Transverse colon (tissue), 4 donors: ENCODE measurements at regions not wholly inside any gene's neighbourhood (a gene's known extent, or its start where the extent isn't known, plus 50 kb on each side); places are given as distances from the start of the nearest gene placed in this dataset.

ENCODE experiments used
- DNase-seq: peaks from one replicate; pipeline ENCODE4 v3.0.0-alpha.2; 2019
- H3K27ac ChIP-seq, 4 donors: fragments of 200-600 bp; sonication (generic); 2 replicates each; pipeline ENCODE4 v1.5.1; 2016 to 2018; ENCODE audit warnings: inconsistent platforms in 4 of 4
- H3K27me3 ChIP-seq: fragments of 200-600 bp; sonication (generic); 2 replicates; pipeline ENCODE4 v1.5.1; 2017; ENCODE audit warnings: inconsistent platforms
- H3K36me3 ChIP-seq, 4 donors: fragments of 200-600 bp; sonication (generic); 2 replicates each; pipeline ENCODE4 v1.5.1; 2017 to 2019; ENCODE audit warnings: inconsistent platforms in 4 of 4
- H3K4me1 ChIP-seq, 4 donors: fragments of 200-600 bp; sonication (generic); 2 replicates each; pipeline ENCODE4 v1.5.1; 2017 to 2020; ENCODE audit warnings: inconsistent platforms in 4 of 4
- H3K4me3 ChIP-seq, 4 donors: fragments of 200-600 bp; sonication (generic); 1 replicate in 1 of 4; 2 replicates in 3 of 4; pipeline versions ENCODE4 v1.5.1 to v1.6.1; 2017 to 2019; ENCODE audit warnings: inconsistent platforms in 4 of 4
- H3K9me3 ChIP-seq, 2 donors: fragments of 200-600 bp; sonication (generic); 2 replicates each; pipeline ENCODE4 v1.5.1; 2017 to 2019; ENCODE audit warnings: inconsistent platforms in 2 of 2
- CTCF ChIP-seq, 5 experiments: fragments of 200-600 bp in 3 of 5; fragments of 450-650 bp in 2 of 5; sonication (generic) in 3 of 5; IDR thresholded peaks; 1 replicate in 2 of 5; 2 replicates in 3 of 5; pipeline ENCODE4 v1.5.1; 2016 to 2017; ENCODE audit warnings: antibody characterized with exemption in 5 of 5, inconsistent platforms in 3 of 5, mild to moderate bottlenecking in 2 of 5, moderate library complexity in 1 of 5
- EP300 ChIP-seq: sonication (generic); formaldehyde crosslinking; IDR thresholded peaks from one replicate; pipeline ENCODE4 v1.6.1; 2017; ENCODE audit warnings: antibody characterized with exemption, low read depth
- POLR2A ChIP-seq: fragments of 450-650 bp; IDR thresholded peaks from one replicate; pipeline ENCODE4 v1.6.1; 2016; ENCODE audit warnings: antibody characterized with exemption, mild to moderate bottlenecking, moderate library complexity
- POLR2AphosphoS5 ChIP-seq, 3 donors: sonication (generic); formaldehyde crosslinking; IDR thresholded peaks; one replicate each; pipeline ENCODE4 v1.6.1; 2016; ENCODE audit warnings: antibody characterized with exemption in 3 of 3
- whole genome bisulfite sequencing, 2 donors: methylation state at CpG; one replicate each; pipeline ENCODE4 v1.1.5; 2018; ENCODE audit warnings: low coverage in 1 of 2; 5-methylcytosine and 5-hydroxymethylcytosine counted together
- in situ Hi-C, 4 donors: fragments of 200-750 bp; cut with MboI; loops; one replicate each; pipeline versions ENCODE4 v1.15.0 to v1.15.1; 2017; ENCODE audit warnings: low sequenced_read_pairs in 3 of 4, low pct_ligation_motif_present in 1 of 4, low pct_unique_long_range_greater_than_20kb in 1 of 4
- intact Hi-C: fragments of 100-400 bp; cut with DNase I; formaldehyde crosslinking; loops from one replicate; pipeline ENCODE4 v1.15.1; 2023; ENCODE audit warnings: low total_unique reads

DNA sequence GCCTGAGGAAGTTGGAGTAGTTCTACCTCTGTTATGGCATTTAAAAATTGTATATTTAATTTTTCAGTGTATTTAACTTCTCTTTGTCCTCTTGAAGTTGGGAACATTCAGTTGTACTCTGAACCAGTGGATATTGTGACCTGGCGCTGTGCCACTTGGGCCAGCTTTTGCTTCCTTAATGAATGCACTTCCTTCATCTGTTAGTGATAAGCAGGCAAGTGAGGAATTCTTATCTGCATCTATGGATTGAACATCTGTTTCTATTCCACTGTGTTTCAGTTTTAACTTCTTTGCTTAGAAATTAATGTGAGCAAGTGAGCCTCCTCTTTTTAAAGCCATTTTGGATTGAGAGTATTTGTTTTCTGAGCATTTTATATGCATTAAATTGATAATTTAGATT lies 128.3 kb downstream of the UCHL1 start:
- Histone ChIP-seq H3K4me3 (no peak overlapping the region), H3K27me3 (no peaks in the 10 kb centered on the region), H3K27ac (no peak overlapping the region), H3K4me1 (peaks cover 0 to 6% (median 2%) of the 10 kb centered on the region in 4 donors), H3K9me3 (no peaks in the 10 kb centered on the region), H3K36me3 (no peaks in the 10 kb centered on the region)
- intact Hi-C loops = no loop called here
- TF ChIP-seq CTCF (IDR thresholded peaks at IDR 0.05) (no peak), POLR2AphosphoS5 (IDR thresholded peaks at IDR 0.05) (peak in 1 of 3 donors; percentile 42)
- in situ Hi-C loops = no loop called here
- WGBS, 2 donors = 40 to 55% methylated on average over 1 of the region's 1 CpG
- peak; percentile 77 for DNase-seq

- H3K4me1 ChIP-seq = peaks cover 0 to 6% (median 2%) of the 10 kb centered on the region in 4 donors
- no peak overlapping the region for H3K27ac ChIP-seq
- no peaks in the 10 kb centered on the region for H3K9me3 ChIP-seq
- WGBS, 2 donors = 53 to 55% methylated on average over 1 of the region's 1 CpG
- no peak overlapping the region for H3K4me3 ChIP-seq
- no peak for DNase-seq
- intact Hi-C loops = no loop called here
- no peaks in the 10 kb centered on the region for H3K36me3 ChIP-seq
- H3K27me3 ChIP-seq = no peaks in the 10 kb centered on the region
- TF ChIP-seq POLR2AphosphoS5 (IDR thresholded peaks at IDR 0.05) (no peak), EP300 (no peak), POLR2A (no peak), CTCF (IDR thresholded peaks at IDR 0.05) (no peak)
- in situ Hi-C loops = no loop called here
Measured at GRCh38 chr4:41385481-41385880, 128.8 kb downstream of the UCHL1 start.

DNA sequence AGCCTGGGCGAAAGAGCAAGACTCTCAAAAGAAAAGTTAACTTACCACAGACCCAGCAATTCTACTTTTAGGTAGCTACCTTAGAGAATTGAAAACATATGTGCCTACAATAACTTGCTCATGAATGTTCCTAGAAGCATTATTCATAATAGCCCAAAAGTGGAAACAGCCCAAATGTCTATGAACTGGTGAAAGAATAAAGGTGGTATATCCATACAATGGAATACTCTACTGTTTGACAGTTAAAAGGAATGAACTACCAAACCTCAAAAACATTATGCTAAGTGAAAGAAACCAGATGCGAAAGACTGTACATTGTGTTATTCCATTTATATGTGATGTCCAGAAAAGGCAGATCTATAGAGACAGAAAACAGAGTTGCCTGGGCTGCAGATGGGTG lies 131.4 kb downstream of the UCHL1 start:
- no peak for TF ChIP-seq CTCF (IDR thresholded peaks at IDR 0.05)
- TF ChIP-seq POLR2A = no peak
- TF ChIP-seq POLR2AphosphoS5 (IDR thresholded peaks at IDR 0.05) = no peak
- TF ChIP-seq EP300 = no peak
- DNase-seq = no peak
- 89% methylated on average over 2 of the region's 2 CpGs; no CpG with 5 or more reads in 1 of the 2 donors for WGBS, 2 donors
- Histone ChIP-seq H3K27me3 (no peaks in the 10 kb centered on the region), H3K27ac (no peak overlapping the region), H3K9me3 (no peaks in the 10 kb centered on the region), H3K4me1 (peaks cover 0 to 6% (median 2%) of the 10 kb centered on the region in 4 donors), H3K36me3 (no peaks in the 10 kb centered on the region), H3K4me3 (no peak overlapping the region)
- in situ Hi-C loops (no loop called here), intact Hi-C loops (no loop called here)

DNA sequence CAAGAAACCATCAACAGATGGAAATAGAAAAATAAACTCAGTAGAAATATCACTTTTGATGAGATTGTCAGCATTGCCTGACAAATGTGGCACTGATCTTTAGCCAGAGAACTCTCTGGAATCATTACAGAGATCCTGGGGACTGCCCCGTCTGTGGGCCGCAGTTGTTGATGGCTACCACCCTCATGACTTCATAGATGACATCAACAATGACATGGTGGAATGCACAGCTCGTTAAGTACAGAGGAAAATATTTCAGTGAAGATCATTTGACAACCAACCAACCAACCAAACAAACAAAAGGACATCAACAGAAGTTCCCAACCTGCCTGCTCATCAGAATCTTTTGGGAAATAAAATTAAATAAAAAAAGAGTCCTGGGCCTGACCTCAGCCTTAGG lies 132.6 kb downstream of the UCHL1 start:
- Histone ChIP-seq H3K9me3 (no peaks in the 10 kb centered on the region), H3K27me3 (no peaks in the 10 kb centered on the region), H3K36me3 (no peaks in the 10 kb centered on the region), H3K27ac (no peak overlapping the region), H3K4me1 (peaks cover 0 to 6% (median 2%) of the 10 kb centered on the region in 4 donors), H3K4me3 (no peak overlapping the region)
- WGBS, 2 donors = 86% methylated on average over 3 of the region's 3 CpGs; no CpG with 5 or more reads in 1 of the 2 donors
- intact Hi-C loops (no loop called here), in situ Hi-C loops (no loop called here)
- no peak for TF ChIP-seq POLR2AphosphoS5 (IDR thresholded peaks at IDR 0.05)
- no peak for TF ChIP-seq EP300
- TF ChIP-seq CTCF (IDR thresholded peaks at IDR 0.05) = no peak
- no peak for TF ChIP-seq POLR2A
- no peak for DNase-seq
